H1 (cell line): ENCODE measurements at regions not wholly inside any gene's neighbourhood (a gene's known extent, or its start where the extent isn't known, plus 50 kb on each side); places are given as distances from the start of the nearest gene placed in this dataset.

Experiments
- CTCF ChIA-PET: fragments of 300-600 bp; sonication (Branson Sonifier 250); formaldehyde crosslinking; loops from one replicate; lab custom pipeline; 2021; ENCODE audit not compliant: partially characterized antibody; lab: Charles Lee
- POLR2A ChIA-PET: fragments of 300-600 bp; sonication (Branson Sonifier 250); formaldehyde crosslinking; loops from one replicate; lab custom pipeline; 2021; ENCODE audit warnings: inconsistent platforms; ENCODE audit not compliant: partially characterized antibody; lab: Charles Lee
- DNase-seq, 2 experiments: peaks; one replicate each; pipeline versions ENCODE4 v3.0.0 to v3.0.0-alpha.2; 2010 to 2022; ENCODE audit warnings: low spot score in 2 of 2, low read depth in 1 of 2, mixed read lengths in 1 of 2
- FAIRE-seq: peaks from 2 replicates; lab custom pipeline; 2011; peaks lifted over from hg19 to GRCh38; lab: Jason Lieb, UNC
- H2AFZ ChIP-seq: 2 replicates; pipeline ENCODE4 v1.8.1; 2012; ENCODE audit warnings: low read length, inconsistent platforms
- H2AK5ac ChIP-seq: 2 replicates; pipeline ENCODE4 v1.6.1; 2013; ENCODE audit warnings: low read depth, low read length
- H2BK120ac ChIP-seq: replicated peaks from 2 replicates; pipeline ENCODE3; 2013; ENCODE audit warnings: low read depth, low read length, inconsistent platforms
- H2BK12ac ChIP-seq: 2 replicates; pipeline ENCODE4 v1.6.1; 2013; ENCODE audit warnings: low read depth, low read length
- H2BK15ac ChIP-seq: 2 replicates; pipeline ENCODE4 v1.6.1; 2013; ENCODE audit warnings: low read length
- H2BK20ac ChIP-seq: 2 replicates; pipeline ENCODE4 v1.6.1; 2013; ENCODE audit warnings: low read length
- H2BK5ac ChIP-seq: 2 replicates; pipeline ENCODE4 v1.6.1; 2013; ENCODE audit warnings: low read depth, low read length
- H3K14ac ChIP-seq: 2 replicates; pipeline ENCODE4 v1.6.1; 2013; ENCODE audit warnings: inconsistent platforms; ENCODE audit not compliant: insufficient read length
- H3K18ac ChIP-seq: 2 replicates; pipeline ENCODE4 v1.6.1; 2013; ENCODE audit warnings: low read length; ENCODE audit errors: extremely low read depth
- H3K23ac ChIP-seq: 2 replicates; pipeline ENCODE4 v1.6.1; 2013; ENCODE audit warnings: inconsistent platforms; ENCODE audit not compliant: insufficient read length
- H3K23me2 ChIP-seq: 2 replicates; pipeline ENCODE4 v1.6.1; 2013; ENCODE audit warnings: low read depth, low read length
- H3K27ac ChIP-seq: 2 replicates; pipeline ENCODE4 v1.6.1; 2011; ENCODE audit warnings: low read depth, low read length, inconsistent platforms
- H3K27me3 ChIP-seq, 4 experiments: replicated peaks in 1 of 4; 1 replicate in 1 of 4; 2 replicates in 3 of 4; pipeline versions ENCODE4 v1.6.1 to v1.8.1; 2011 to 2013; ENCODE audit warnings: low read length in 3 of 4, mild to moderate bottlenecking in 3 of 4, inconsistent platforms in 2 of 4, mixed read lengths in 2 of 4, moderate library complexity in 1 of 4; ENCODE audit not compliant: control insufficient read depth in 3 of 4, insufficient read depth in 3 of 4; ENCODE audit errors: extremely low read depth in 1 of 4
- H3K36me3 ChIP-seq, 4 experiments: 2 replicates each; pipeline versions ENCODE4 v1.6.1 to v1.8.1; 2011 to 2013; ENCODE audit warnings: mild to moderate bottlenecking in 4 of 4, low read length in 3 of 4, moderate library complexity in 2 of 4, control low read depth in 1 of 4, inconsistent platforms in 1 of 4; ENCODE audit not compliant: insufficient read depth in 4 of 4, control insufficient read depth in 2 of 4
- H3K4ac ChIP-seq: replicated peaks from 2 replicates; pipeline ENCODE3; 2013; ENCODE audit warnings: low read length, low read depth, mixed read lengths, inconsistent platforms; ENCODE audit not compliant: insufficient read length
- H3K4me1 ChIP-seq, 4 experiments: replicated peaks in 1 of 4; 1 replicate in 1 of 4; 2 replicates in 3 of 4; pipeline versions ENCODE4 v1.6.1 to v1.8.1; 2011 to 2013; ENCODE audit warnings: low read length in 3 of 4, inconsistent platforms in 2 of 4, mixed read lengths in 1 of 4; ENCODE audit not compliant: insufficient read depth in 4 of 4, control insufficient read depth in 3 of 4
- H3K4me2 ChIP-seq, 2 experiments: 2 replicates each; pipeline versions ENCODE4 v1.6.1 to v1.8.1; 2011 to 2013; ENCODE audit warnings: low read depth in 2 of 2, low read length in 2 of 2, control low read depth in 1 of 2, inconsistent platforms in 1 of 2, mild to moderate bottlenecking in 1 of 2; ENCODE audit not compliant: insufficient read depth in 1 of 2
- H3K4me3 ChIP-seq, 4 experiments: fragments of 200-600, 300-600 bp in 1 of 4; sonication (generic), shearing (Covaris generic), sonication (Bioruptor Twin) in 1 of 4; 2 replicates each; pipeline versions ENCODE4 v1.5.1 to v1.8.1; 2011 to 2016; ENCODE audit warnings: low read length in 4 of 4, low read depth in 3 of 4, control low read depth in 2 of 4, inconsistent platforms in 2 of 4, mild to moderate bottlenecking in 2 of 4, mixed read lengths in 1 of 4, moderate library complexity in 1 of 4; ENCODE audit not compliant: insufficient read depth in 2 of 4; ENCODE audit errors: extremely low read depth in 1 of 4
- H3K56ac ChIP-seq: replicated peaks from 2 replicates; pipeline ENCODE3; 2013; ENCODE audit warnings: low read depth, mild to moderate bottlenecking, mixed read lengths, low read length, inconsistent platforms; ENCODE audit not compliant: insufficient read length
- H3K79me1 ChIP-seq: 2 replicates; pipeline ENCODE4 v1.6.1; 2013; ENCODE audit warnings: low read depth, low read length, control low read depth
- H3K79me2 ChIP-seq, 2 experiments: 2 replicates each; pipeline versions ENCODE4 v1.6.1 to v1.8.1; 2012 to 2013; ENCODE audit warnings: low read length in 2 of 2, mild to moderate bottlenecking in 2 of 2, inconsistent platforms in 1 of 2; ENCODE audit not compliant: insufficient read depth in 2 of 2, control insufficient read depth in 1 of 2
- H3K9ac ChIP-seq, 4 experiments: replicated peaks in 1 of 4; 1 replicate in 1 of 4; 2 replicates in 3 of 4; pipeline versions ENCODE4 v1.6.1 to v1.8.1; 2011 to 2013; ENCODE audit warnings: low read depth in 3 of 4, low read length in 3 of 4, control low read depth in 2 of 4, mild to moderate bottlenecking in 2 of 4, moderate library complexity in 2 of 4, inconsistent platforms in 1 of 4; ENCODE audit errors: extremely low read depth in 1 of 4
- H3K9me3 ChIP-seq, 2 experiments: 2 replicates each; pipeline versions ENCODE4 v1.6.1 to v1.8.1; 2012 to 2013; ENCODE audit warnings: mild to moderate bottlenecking in 2 of 2, moderate library complexity in 2 of 2, control low read depth in 1 of 2, inconsistent platforms in 1 of 2, low read depth in 1 of 2, low read length in 1 of 2, mixed read lengths in 1 of 2; ENCODE audit not compliant: insufficient read depth in 2 of 2
- H4K20me1 ChIP-seq, 2 experiments: replicated peaks in 1 of 2; 2 replicates each; pipeline versions ENCODE3 to v1.8.1; 2011 to 2013; ENCODE audit warnings: inconsistent platforms in 2 of 2, low read length in 2 of 2, mild to moderate bottlenecking in 1 of 2; ENCODE audit not compliant: insufficient read depth in 2 of 2, control insufficient read depth in 1 of 2
- H4K5ac ChIP-seq: 2 replicates; pipeline ENCODE4 v1.6.1; 2013; ENCODE audit warnings: low read length, low read depth, mixed read lengths, inconsistent platforms; ENCODE audit not compliant: insufficient read length
- H4K8ac ChIP-seq: 2 replicates; pipeline ENCODE4 v1.8.0; 2013; ENCODE audit warnings: mild to moderate bottlenecking, moderate library complexity, low read length, inconsistent platforms; ENCODE audit not compliant: insufficient read depth; ENCODE audit errors: extremely low read depth
- H4K91ac ChIP-seq: replicated peaks from 2 replicates; pipeline ENCODE3; 2013; ENCODE audit warnings: low read length, mixed read lengths, inconsistent platforms; ENCODE audit not compliant: insufficient read length
- ASH2L ChIP-seq: fragments of 200-600, 300-600 bp; sonication (generic); IDR thresholded peaks from one replicate; pipeline ENCODE4 v1.7.1; 2017; ENCODE audit warnings: low read length
- CBX5 ChIP-seq: fragments of 300-800, 300-1000 bp; sonication (generic); IDR thresholded peaks from 2 replicates; pipeline ENCODE4 v1.7.1; 2016; ENCODE audit warnings: antibody characterized with exemption, low read length, low read depth
- CHD1 ChIP-seq: IDR thresholded peaks from 2 replicates; pipeline ENCODE4 v1.6.1; 2012; ENCODE audit warnings: low read depth, low read length, improper control_type of control experiment
- POU5F1 ChIP-seq: IDR thresholded peaks from 2 replicates; pipeline ENCODE4 v1.6.1; 2011; ENCODE audit warnings: low read depth, mild to moderate bottlenecking, low read length, moderate library complexity
- SIX5 ChIP-seq: IDR thresholded peaks from 2 replicates; pipeline ENCODE4 v1.6.1; 2011; ENCODE audit warnings: mild to moderate bottlenecking, low read depth, low read length
- SRF ChIP-seq: IDR thresholded peaks from 2 replicates; pipeline ENCODE4 v1.6.1; 2011; ENCODE audit warnings: mild to moderate bottlenecking, low read depth, low read length, moderate library complexity
- TAF1 ChIP-seq: IDR thresholded peaks from 2 replicates; pipeline ENCODE4 v1.6.1; 2011; ENCODE audit warnings: mild to moderate bottlenecking, low read depth, low read length
- WGBS, 2 experiments: shearing (Covaris generic) in 1 of 2; methylation state at CpG; one replicate each; pipeline versions ENCODE4 v1.1.6 to v1.1.7; 2013 to 2015; ENCODE audit warnings: low lambda C conversion rate in 2 of 2, mixed read lengths in 2 of 2, inconsistent platforms in 1 of 2, low coverage in 1 of 2, missing lambda C conversion rate in 1 of 2; ENCODE audit not compliant: insufficient replicate concordance in 2 of 2, insufficient coverage in 1 of 2, insufficient read length in 1 of 2; ENCODE audit errors: extremely low coverage in 1 of 2, missing lambda C conversion rate in 1 of 2; 5-methylcytosine and 5-hydroxymethylcytosine counted together

DNA sequence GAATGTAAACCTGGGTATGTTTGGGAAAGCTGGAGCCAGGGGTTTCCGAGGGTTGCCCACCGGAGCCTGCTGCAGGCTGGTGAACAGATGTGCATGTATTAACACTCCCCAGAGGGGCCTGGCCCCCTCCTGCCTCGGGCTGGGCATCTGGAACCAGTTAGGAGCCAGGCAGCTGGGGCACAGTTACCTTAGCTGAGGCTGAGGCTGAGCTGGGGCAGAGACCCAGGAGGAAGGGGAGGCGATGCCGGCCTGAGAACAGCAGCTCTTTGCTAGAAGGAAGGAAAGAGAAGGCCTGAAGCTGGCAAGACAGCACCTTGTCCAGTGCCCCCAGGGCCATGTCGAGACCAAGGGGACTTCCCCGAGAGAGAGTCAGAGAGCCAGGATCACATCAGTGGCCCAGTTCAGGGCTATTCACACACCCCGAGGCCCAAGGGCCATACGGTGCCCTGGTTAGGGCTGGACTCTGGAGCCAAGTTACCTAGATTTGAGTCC is 65.8 kb downstream of the RMI2 start:
- Histone ChIP-seq H3K14ac (no peak overlapping the region), H3K56ac (no peak overlapping the region), H3K4ac (no peak overlapping the region), H3K18ac (no peak overlapping the region), H2BK15ac (no peak overlapping the region), H3K4me1 (peaks cover 0 to 5% (median 0%) of the 10 kb centered on the region in 4 experiments; a peak in 2 of 7 replicates), H2AFZ (no peak overlapping the region), H4K8ac (no peak overlapping the region), H3K4me2 (no peak overlapping the region), H3K27me3 (no peaks in the 10 kb centered on the region), H2BK5ac (no peak overlapping the region), H3K36me3 (no peaks in the 10 kb centered on the region; a peak in 2 of 8 replicates), H2BK120ac (no peak overlapping the region), H2BK20ac (no peak overlapping the region), H3K23ac (no peak overlapping the region), H4K91ac (no peak overlapping the region), H2AK5ac (no peak overlapping the region), H3K27ac (no peak overlapping the region), H4K20me1 (peaks cover 0 to 3% of the 10 kb centered on the region in 2 experiments), H3K9ac (no peak overlapping the region), H3K9me3 (no peaks in the 10 kb centered on the region), H3K4me3 (no peak overlapping the region), H3K79me2 (no peaks in the 10 kb centered on the region), H3K23me2 (no peaks in the 10 kb centered on the region), H3K79me1 (no peaks in the 10 kb centered on the region), H4K5ac (no peak overlapping the region), H2BK12ac (no peak overlapping the region)
- ChIA-PET CTCF (interaction anchor here (0.8 to 18.3 kb wide), 8 partner anchors 9 to 231 kb away, joined by 3 to 266 read pairs (median 6); no protein-coding TSS in a partner anchor), POLR2A (interaction anchor here (0.6 to 1.2 kb wide), 2 partner anchors 33 to 225 kb away, joined by 3 to 4 read pairs; no protein-coding TSS in a partner anchor)
- 88% methylated on average over 8 of the region's 9 CpGs; no CpG with 5 or more reads in 1 of the 2 experiments for WGBS, 2 experiments
- DNase-seq (no peak), FAIRE-seq (no peak)
- no peak for TF ChIP-seq ASH2L
- no peak for TF ChIP-seq CHD1
- TF ChIP-seq SIX5 = no peak
- TF ChIP-seq TAF1 = no peak
- TF ChIP-seq POU5F1 = no peak
- TF ChIP-seq SRF = no peak
- TF ChIP-seq CBX5 = no peak
